CD14-positive monocyte (primary cell): ENCODE measurements at regions not wholly inside any gene's neighbourhood (a gene's known extent, or its start where the extent isn't known, plus 50 kb on each side); places are given as distances from the start of the nearest gene placed in this dataset.

Experiments used
- DNase-seq, 3 donors: peaks; one replicate each; pipeline ENCODE4 v3.0.0-alpha.2; 2011 to 2022
- H2AFZ ChIP-seq: 2 replicates; pipeline ENCODE4 v1.6.0; 2012; ENCODE audit warnings: mild to moderate bottlenecking, low read depth, low read length, inconsistent platforms; ENCODE audit not compliant: insufficient read depth, poor library complexity, severe bottlenecking
- H3K27ac ChIP-seq, 2 donors: 1 replicate in 1 of 2; 2 replicates in 1 of 2; pipeline ENCODE4 v1.5.1; 2012 to 2013; ENCODE audit warnings: low read length in 2 of 2, control low read depth in 1 of 2, inconsistent platforms in 1 of 2, low read depth in 1 of 2, mild to moderate bottlenecking in 1 of 2
- H3K27me3 ChIP-seq, 2 donors: one replicate each; pipeline versions ENCODE4 v1.6.0 to v1.6.1; 2011 to 2013; ENCODE audit warnings: low read length in 2 of 2; ENCODE audit not compliant: control insufficient read depth in 2 of 2, insufficient read depth in 2 of 2
- H3K36me3 ChIP-seq, 2 donors: replicated peaks in 1 of 2; 1 replicate in 1 of 2; 2 replicates in 1 of 2; pipeline versions ENCODE4 v1.5.1 to v1.6.1; 2012 to 2013; ENCODE audit warnings: low read length in 2 of 2, control low read depth in 1 of 2, inconsistent platforms in 1 of 2, mild to moderate bottlenecking in 1 of 2; ENCODE audit not compliant: insufficient read depth in 2 of 2, control insufficient read depth in 1 of 2
- H3K4me1 ChIP-seq, 2 donors: 1 replicate in 1 of 2; 2 replicates in 1 of 2; pipeline versions ENCODE4 v1.5.1 to v1.6.1; 2012 to 2013; ENCODE audit warnings: low read length in 2 of 2, control low read depth in 1 of 2, inconsistent platforms in 1 of 2, mild to moderate bottlenecking in 1 of 2, moderate library complexity in 1 of 2; ENCODE audit not compliant: insufficient read depth in 2 of 2, control insufficient read depth in 1 of 2
- H3K4me2 ChIP-seq: replicated peaks from 2 replicates; pipeline ENCODE3; 2012; ENCODE audit warnings: low read length, moderate library complexity, mild to moderate bottlenecking; ENCODE audit not compliant: poor library complexity, severe bottlenecking; ENCODE audit errors: extremely low read depth
- H3K4me3 ChIP-seq, 3 experiments: fragments of 200-600 bp in 1 of 3; sonication (generic) in 1 of 3; replicated peaks in 1 of 3; 1 replicate in 2 of 3; 2 replicates in 1 of 3; pipeline ENCODE4 v1.5.1; 2011 to 2013; ENCODE audit warnings: low read length in 3 of 3, mild to moderate bottlenecking in 3 of 3, control low read depth in 2 of 3, low read depth in 2 of 3, inconsistent platforms in 1 of 3, moderate library complexity in 1 of 3
- H3K79me2 ChIP-seq: 2 replicates; pipeline ENCODE4 v1.6.0; 2012; ENCODE audit warnings: mild to moderate bottlenecking, control low read depth, inconsistent platforms, low read length, moderate library complexity; ENCODE audit not compliant: insufficient read depth
- H3K9ac ChIP-seq: 2 replicates; pipeline ENCODE4 v1.6.0; 2017; ENCODE audit warnings: low read length, mild to moderate bottlenecking; ENCODE audit not compliant: insufficient read depth, poor library complexity, severe bottlenecking
- H3K9me3 ChIP-seq, 2 donors: replicated peaks in 1 of 2; 1 replicate in 1 of 2; 2 replicates in 1 of 2; pipeline versions ENCODE4 v1.5.1 to v1.6.1; 2012 to 2013; ENCODE audit warnings: low read length in 2 of 2, control low read depth in 1 of 2; ENCODE audit not compliant: control insufficient read depth in 1 of 2, insufficient read depth in 1 of 2
- H4K20me1 ChIP-seq: 2 replicates; pipeline ENCODE4 v1.6.0; 2012; ENCODE audit warnings: mild to moderate bottlenecking, low read length, control low read depth, moderate library complexity; ENCODE audit not compliant: insufficient read depth
- H3K27ac Mint-ChIP-seq, 7 donors: one replicate each; pipeline ENCODE4 v1.8.0; 2020; ENCODE audit warnings: mild to moderate bottlenecking in 7 of 7, mixed read lengths in 7 of 7, moderate library complexity in 6 of 7, inconsistent platforms in 2 of 7
- H3K27me3 Mint-ChIP-seq, 3 donors: one replicate each; pipeline ENCODE4 v1.8.0; 2021 to 2022; ENCODE audit warnings: low read depth in 3 of 3, mild to moderate bottlenecking in 3 of 3, mixed read lengths in 3 of 3, moderate library complexity in 3 of 3, inconsistent platforms in 1 of 3
- H3K36me3 Mint-ChIP-seq, 2 donors: one replicate each; pipeline ENCODE4 v1.8.0; 2020; ENCODE audit warnings: mixed read lengths in 2 of 2, inconsistent platforms in 1 of 2, mild to moderate bottlenecking in 1 of 2
- H3K4me1 Mint-ChIP-seq: one replicate; pipeline ENCODE4 v1.8.0; 2020; ENCODE audit warnings: mild to moderate bottlenecking, mixed read lengths
- H3K4me3 Mint-ChIP-seq, 2 donors: one replicate each; pipeline ENCODE4 v1.8.0; 2020; ENCODE audit warnings: mild to moderate bottlenecking in 2 of 2, mixed read lengths in 2 of 2, moderate library complexity in 1 of 2
- H3K9me3 Mint-ChIP-seq, 7 donors: one replicate each; pipeline ENCODE4 v1.8.0; 2020 to 2022; ENCODE audit warnings: mixed read lengths in 7 of 7, mild to moderate bottlenecking in 6 of 7, moderate library complexity in 6 of 7, inconsistent platforms in 2 of 7
- CTCF ChIP-seq: fragments of 200-600 bp; IDR thresholded peaks from one replicate; pipeline ENCODE4 v1.8.0; 2022; ENCODE audit warnings: antibody characterized with exemption, mild to moderate bottlenecking
- intact Hi-C, 2 donors: fragments of 100-400 bp; cut with micrococcal nuclease; formaldehyde crosslinking; loops; one replicate each; pipeline versions ENCODE4 v1.15.0 to v1.15.1; 2023

GRCh38 chr7:84394219-84394618 lies 199.6 kb upstream of the SEMA3A start:
- Histone ChIP-seq H4K20me1 (no peaks in the 10 kb centered on the region), H3K79me2 (no peaks in the 10 kb centered on the region), H2AFZ (no peak overlapping the region), H3K27ac (no peak overlapping the region), H3K27me3 (no peaks in the 10 kb centered on the region), H3K36me3 (no peaks in the 10 kb centered on the region), H3K9ac (no peak overlapping the region), H3K9me3 (peaks cover 0 to 3% of the 10 kb centered on the region in 2 donors), H3K4me1 (no peaks in the 10 kb centered on the region), H3K4me2 (no peak overlapping the region), H3K4me3 (no peak overlapping the region)
- no peak overlapping the region for H3K27ac Mint-ChIP-seq
- H3K4me1 Mint-ChIP-seq, result no peaks in the 10 kb centered on the region
- DNase-seq, result no peak
- peaks cover 0 to 5% (median 0%) of the 10 kb centered on the region in 7 donors for H3K9me3 Mint-ChIP-seq
- no peaks in the 10 kb centered on the region for H3K36me3 Mint-ChIP-seq
- no peak overlapping the region for H3K4me3 Mint-ChIP-seq
- intact Hi-C loops, result no loop called here
- no peaks in the 10 kb centered on the region for H3K27me3 Mint-ChIP-seq
- TF ChIP-seq CTCF, result no peak

- H3K27me3 ChIP-seq, result no peaks in the 10 kb centered on the region
- Mint-ChIP-seq H3K4me3 (no peak overlapping the region), H3K9me3 (peaks cover 0 to under 1% (median 0%) of the 10 kb centered on the region in 7 donors), H3K27ac (no peak overlapping the region), H3K4me1 (no peaks in the 10 kb centered on the region), H3K27me3 (no peaks in the 10 kb centered on the region), H3K36me3 (no peaks in the 10 kb centered on the region)
- no peaks in the 10 kb centered on the region for H3K4me1 ChIP-seq
- H2AFZ ChIP-seq, result no peak overlapping the region
- no peaks in the 10 kb centered on the region for H4K20me1 ChIP-seq
- H3K36me3 ChIP-seq, result no peaks in the 10 kb centered on the region
- H3K9me3 ChIP-seq, result no peaks in the 10 kb centered on the region
- intact Hi-C loops, result no loop called here
- no peak overlapping the region for H3K4me2 ChIP-seq
- no peak for DNase-seq
- no peak for TF ChIP-seq CTCF
- no peak overlapping the region for H3K9ac ChIP-seq
- no peak overlapping the region for H3K27ac ChIP-seq
- H3K79me2 ChIP-seq, result no peaks in the 10 kb centered on the region
- no peak overlapping the region for H3K4me3 ChIP-seq
Observed at GRCh38 chr7:84393786-84394185, 199.2 kb upstream of the SEMA3A start.
